WERI-Rb-1 (cell line): ENCODE measurements at regions not wholly inside any gene's neighbourhood (a gene's known extent, or its start where the extent isn't known, plus 50 kb on each side); places are given as distances from the start of the nearest gene placed in this dataset.

Experiments
- DNase-seq: peaks from one replicate; pipeline ENCODE4 v3.0.0-alpha.2; 2020
- H3K27ac ChIP-seq: fragments of 250-450 bp; sonication (Bioruptor Pico); 2 replicates; pipeline ENCODE4 v1.5.1; 2020; ENCODE audit warnings: mild to moderate bottlenecking, moderate library complexity
- H3K27me3 ChIP-seq: fragments of 250-450 bp; sonication (Bioruptor Pico); 2 replicates; pipeline ENCODE4 v1.5.1; 2021; ENCODE audit warnings: mild to moderate bottlenecking, low read depth, moderate library complexity; ENCODE audit not compliant: insufficient read depth, severe bottlenecking
- H3K36me3 ChIP-seq: fragments of 250-450 bp; sonication (Bioruptor Pico); 2 replicates; pipeline ENCODE4 v1.5.1; 2020; ENCODE audit warnings: mild to moderate bottlenecking, moderate library complexity
- H3K4me3 ChIP-seq: 2 replicates; pipeline ENCODE4 v1.5.1; 2011; ENCODE audit warnings: low read depth, mild to moderate bottlenecking, control low read depth, low read length
- H3K9me3 ChIP-seq: fragments of 250-450 bp; sonication (Bioruptor Pico); 2 replicates; pipeline ENCODE4 v1.5.1; 2021; ENCODE audit warnings: mild to moderate bottlenecking, moderate library complexity; ENCODE audit not compliant: severe bottlenecking
- CTCF ChIP-seq: IDR thresholded peaks from 2 replicates; pipeline ENCODE4 v1.5.1; 2011; ENCODE audit warnings: low read depth, mild to moderate bottlenecking, control low read depth, inconsistent platforms, low read length

GRCh38 chr11:69430566-69430965, 50.9 kb upstream of the LINC01488 start:
- peaks cover 85% of the 10 kb centered on the region for H3K27me3 ChIP-seq
- H3K9me3 ChIP-seq = peaks cover 1% of the 10 kb centered on the region
- no peaks in the 10 kb centered on the region for H3K36me3 ChIP-seq
- no peak overlapping the region for H3K4me3 ChIP-seq
- H3K27ac ChIP-seq = no peak overlapping the region
- TF ChIP-seq CTCF = no peak
- no peak for DNase-seq

GRCh38 chr11:69431136-69431535, 50.3 kb upstream of the LINC01488 start:
- H3K9me3 ChIP-seq = no peaks in the 10 kb centered on the region
- H3K36me3 ChIP-seq = no peaks in the 10 kb centered on the region
- no peak overlapping the region for H3K4me3 ChIP-seq
- no peak for TF ChIP-seq CTCF
- no peak for DNase-seq
- H3K27ac ChIP-seq = no peak overlapping the region
- peaks cover 85% of the 10 kb centered on the region for H3K27me3 ChIP-seq
